Mesenchymal stem cell (in vitro differentiated cells and primary cell): ENCODE measurements at regions not wholly inside any gene's neighbourhood (a gene's known extent, or its start where the extent isn't known, plus 50 kb on each side); places are given as distances from the start of the nearest gene placed in this dataset.
A peak's percentile ranks its signal among the peaks of the same experiment; 100 is the strongest.

Source experiments
- DNase-seq: peaks from one replicate; pipeline ENCODE4 v3.0.0-alpha.2; 2013
- H2AFZ ChIP-seq: one replicate; pipeline ENCODE4 v1.6.1; 2013; ENCODE audit warnings: low read depth, mild to moderate bottlenecking, control low read depth, inconsistent platforms, low read length, moderate library complexity
- H2AK5ac ChIP-seq: 2 replicates; pipeline ENCODE4 v1.6.1; 2013; ENCODE audit warnings: low read length, moderate library complexity, mild to moderate bottlenecking, inconsistent platforms; ENCODE audit not compliant: severe bottlenecking
- H2BK120ac ChIP-seq: one replicate; pipeline ENCODE4 v1.6.1; 2013; ENCODE audit warnings: low read depth, mild to moderate bottlenecking, inconsistent platforms, low read length, moderate library complexity
- H2BK12ac ChIP-seq, 2 experiments: one replicate each; pipeline ENCODE4 v1.6.1; 2013; ENCODE audit warnings: inconsistent platforms in 2 of 2, low read length in 2 of 2, mild to moderate bottlenecking in 2 of 2, moderate library complexity in 2 of 2, control low read depth in 1 of 2
- H2BK15ac ChIP-seq: one replicate; pipeline ENCODE4 v1.6.1; 2013; ENCODE audit warnings: mild to moderate bottlenecking, low read depth, inconsistent platforms; ENCODE audit not compliant: poor library complexity, severe bottlenecking
- H2BK5ac ChIP-seq: 2 replicates; pipeline ENCODE4 v1.6.1; 2013; ENCODE audit warnings: low read depth, mild to moderate bottlenecking, low read length, control low read depth, inconsistent platforms; ENCODE audit not compliant: poor library complexity, severe bottlenecking
- H3K14ac ChIP-seq, 2 experiments: one replicate each; pipeline ENCODE4 v1.6.1; 2013; ENCODE audit warnings: inconsistent platforms in 2 of 2, low read length in 2 of 2, control low read depth in 1 of 2, mild to moderate bottlenecking in 1 of 2, moderate library complexity in 1 of 2
- H3K18ac ChIP-seq, 2 experiments: one replicate each; pipeline ENCODE4 v1.6.1; 2013; ENCODE audit warnings: inconsistent platforms in 2 of 2, low read length in 2 of 2, control low read depth in 1 of 2, low read depth in 1 of 2, mild to moderate bottlenecking in 1 of 2
- H3K23ac ChIP-seq, 2 experiments: one replicate each; pipeline ENCODE4 v1.6.1; 2013; ENCODE audit warnings: inconsistent platforms in 2 of 2, low read length in 2 of 2, mild to moderate bottlenecking in 2 of 2, moderate library complexity in 2 of 2, control low read depth in 1 of 2
- H3K27ac ChIP-seq: 2 replicates; pipeline ENCODE4 v1.5.1; 2013; ENCODE audit warnings: mild to moderate bottlenecking, moderate library complexity, low read length, control low read depth, inconsistent platforms; ENCODE audit not compliant: poor library complexity, severe bottlenecking
- H3K27me3 ChIP-seq, 2 experiments: 2 replicates each; pipeline versions ENCODE4 v1.6.1 to v1.7.0; 2013; ENCODE audit warnings: low read length in 2 of 2, mild to moderate bottlenecking in 2 of 2, moderate library complexity in 2 of 2, control low read depth in 1 of 2, inconsistent platforms in 1 of 2; ENCODE audit not compliant: control insufficient read depth in 1 of 2, insufficient read depth in 1 of 2
- H3K36me3 ChIP-seq, 2 experiments: 2 replicates each; pipeline versions ENCODE4 v1.6.1 to v1.7.0; 2013; ENCODE audit warnings: low read length in 2 of 2, control low read depth in 1 of 2, inconsistent platforms in 1 of 2, low read depth in 1 of 2, mild to moderate bottlenecking in 1 of 2; ENCODE audit not compliant: insufficient read depth in 2 of 2, control insufficient read depth in 1 of 2
- H3K4ac ChIP-seq, 2 experiments: one replicate each; pipeline ENCODE4 v1.6.1; 2013; ENCODE audit warnings: inconsistent platforms in 2 of 2, low read length in 2 of 2, mild to moderate bottlenecking in 2 of 2, moderate library complexity in 2 of 2, control low read depth in 1 of 2, low read depth in 1 of 2
- H3K4me1 ChIP-seq: 2 replicates; pipeline ENCODE4 v1.6.1; 2013; ENCODE audit warnings: low read depth, low read length, control low read depth; ENCODE audit not compliant: control insufficient read depth, insufficient read depth
- H3K4me2 ChIP-seq: 2 replicates; pipeline ENCODE4 v1.6.1; 2013; ENCODE audit warnings: low read length, mild to moderate bottlenecking, inconsistent platforms; ENCODE audit not compliant: poor library complexity, severe bottlenecking
- H3K4me3 ChIP-seq, 2 experiments: 2 replicates each; pipeline versions ENCODE4 v1.5.1 to v1.7.0; 2013; ENCODE audit warnings: low read length in 2 of 2, mild to moderate bottlenecking in 2 of 2, control low read depth in 1 of 2, low read depth in 1 of 2; ENCODE audit not compliant: insufficient read depth in 1 of 2
- H3K79me1 ChIP-seq: replicated peaks from 2 replicates; pipeline ENCODE4 v1.6.1; 2013; ENCODE audit warnings: mild to moderate bottlenecking, control low read depth, low read length, inconsistent platforms; ENCODE audit not compliant: poor library complexity, severe bottlenecking
- H3K9ac ChIP-seq: 2 replicates; pipeline ENCODE4 v1.7.0; 2013; ENCODE audit warnings: mild to moderate bottlenecking, low read length, moderate library complexity
- H3K9me3 ChIP-seq: 2 replicates; pipeline ENCODE4 v1.7.0; 2013; ENCODE audit warnings: mild to moderate bottlenecking, low read length; ENCODE audit not compliant: control insufficient read depth
- H4K8ac ChIP-seq: one replicate; pipeline ENCODE4 v1.6.1; 2013; ENCODE audit warnings: inconsistent platforms, mild to moderate bottlenecking, low read length, moderate library complexity
- H4K91ac ChIP-seq: one replicate; pipeline ENCODE4 v1.6.1; 2013; ENCODE audit warnings: mild to moderate bottlenecking, low read length, inconsistent platforms
- WGBS: methylation state at CpG from one replicate; pipeline ENCODE4 v1.1.7; 2013; ENCODE audit warnings: mixed read lengths; 5-methylcytosine and 5-hydroxymethylcytosine counted together

GRCh38 chr10:44193166-44193565 lies 191.7 kb downstream of the CXCL12 start:
- no peak overlapping the region for H2BK15ac ChIP-seq
- H3K18ac ChIP-seq, result no peak overlapping the region
- no peak overlapping the region for H2AK5ac ChIP-seq
- no peak overlapping the region for H2BK120ac ChIP-seq
- H3K4me2 ChIP-seq, result no peak overlapping the region
- H3K23ac ChIP-seq, result no peak overlapping the region
- H2BK5ac ChIP-seq, result no peak overlapping the region
- no peak overlapping the region for H3K27ac ChIP-seq
- H2AFZ ChIP-seq, result no peak overlapping the region
- H3K4ac ChIP-seq, result no peak overlapping the region
- no peak overlapping the region for H4K8ac ChIP-seq
- H3K79me1 ChIP-seq, result no peaks in the 10 kb centered on the region
- DNase-seq, result no peak
- H3K36me3 ChIP-seq, result no peaks in the 10 kb centered on the region
- no peaks in the 10 kb centered on the region for H3K27me3 ChIP-seq
- no peak overlapping the region for H4K91ac ChIP-seq
- H3K9ac ChIP-seq, result no peak overlapping the region
- 100% methylated on average over 1 of the region's 3 CpGs for WGBS
- peaks cover 20% of the 10 kb centered on the region for H3K4me1 ChIP-seq
- no peak overlapping the region for H2BK12ac ChIP-seq
- H3K14ac ChIP-seq, result no peak overlapping the region
- no peak overlapping the region for H3K4me3 ChIP-seq
- peaks cover 6% of the 10 kb centered on the region for H3K9me3 ChIP-seq

DNA sequence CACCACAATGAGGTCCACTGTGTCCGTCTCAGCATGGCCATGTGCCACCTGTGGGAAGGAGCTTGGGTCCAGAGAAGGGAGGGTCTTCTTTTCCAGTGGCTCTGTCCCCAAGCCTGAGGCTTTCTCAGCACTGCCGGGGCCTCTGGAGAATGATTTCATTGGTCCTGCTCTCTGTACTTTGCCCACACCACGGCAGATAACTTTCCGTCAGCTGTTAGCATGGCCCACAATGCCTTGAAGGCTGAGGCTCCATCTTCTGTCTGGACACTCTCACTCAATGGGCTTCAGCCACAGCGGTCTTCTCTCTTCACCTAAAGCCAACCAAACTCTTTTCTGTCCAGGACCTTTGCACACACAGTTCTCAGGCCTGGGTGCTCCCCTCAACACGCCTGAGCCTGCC lies 192.5 kb downstream of the CXCL12 start:
- Histone ChIP-seq H2BK120ac (no peak overlapping the region), H3K79me1 (no peaks in the 10 kb centered on the region), H4K91ac (no peak overlapping the region), H3K9me3 (peaks cover 6% of the 10 kb centered on the region), H2BK5ac (no peak overlapping the region), H3K4me3 (no peak overlapping the region), H2BK15ac (peak overlapping the region; percentile 36), H3K9ac (no peak overlapping the region), H2BK12ac (no peak overlapping the region), H3K18ac (no peak overlapping the region), H3K4ac (no peak overlapping the region), H3K27me3 (no peaks in the 10 kb centered on the region), H3K14ac (no peak overlapping the region), H3K36me3 (no peaks in the 10 kb centered on the region), H2AK5ac (peak overlapping the region; percentile 36), H3K4me1 (peaks cover 20% of the 10 kb centered on the region), H3K23ac (no peak overlapping the region), H3K4me2 (no peak overlapping the region), H3K27ac (no peak overlapping the region), H4K8ac (no peak overlapping the region), H2AFZ (no peak overlapping the region)
- WGBS, result 78% methylated on average over 6 of the region's 6 CpGs
- no peak for DNase-seq

- no peak overlapping the region for H2AK5ac ChIP-seq
- no peak overlapping the region for H3K23ac ChIP-seq
- H3K79me1 ChIP-seq, result no peaks in the 10 kb centered on the region
- no peak overlapping the region for H3K18ac ChIP-seq
- no peak overlapping the region for H3K27ac ChIP-seq
- no peak overlapping the region for H2BK12ac ChIP-seq
- no peak overlapping the region for H2BK15ac ChIP-seq
- no peak overlapping the region for H3K4me2 ChIP-seq
- peaks cover 6% of the 10 kb centered on the region for H3K9me3 ChIP-seq
- no peak overlapping the region for H3K4ac ChIP-seq
- H3K4me1 ChIP-seq, result peaks cover 13% of the 10 kb centered on the region
- no peak overlapping the region for H2BK120ac ChIP-seq
- H4K8ac ChIP-seq, result no peak overlapping the region
- H3K9ac ChIP-seq, result no peak overlapping the region
- DNase-seq, result no peak
- H2BK5ac ChIP-seq, result no peak overlapping the region
- H4K91ac ChIP-seq, result no peak overlapping the region
- peaks cover 0 to 4% of the 10 kb centered on the region in 2 experiments for H3K27me3 ChIP-seq
- no peak overlapping the region for H3K14ac ChIP-seq
- no peaks in the 10 kb centered on the region for H3K36me3 ChIP-seq
- no peak overlapping the region for H3K4me3 ChIP-seq
- no peak overlapping the region for H2AFZ ChIP-seq
These were observed 194.4 kb downstream of the CXCL12 start for GRCh38 chr10:44190541-44190940.

- Histone ChIP-seq H3K4me1 (peaks cover 2% of the 10 kb centered on the region), H3K4me3 (no peak overlapping the region), H3K4ac (no peak overlapping the region), H3K36me3 (no peaks in the 10 kb centered on the region), H3K79me1 (no peaks in the 10 kb centered on the region), H3K9me3 (peaks cover 6% of the 10 kb centered on the region), H3K23ac (no peak overlapping the region), H3K4me2 (no peak overlapping the region), H3K14ac (no peak overlapping the region), H3K27me3 (peaks cover 0 to 4% of the 10 kb centered on the region in 2 experiments), H4K91ac (no peak overlapping the region), H3K9ac (no peak overlapping the region), H2AFZ (no peak overlapping the region), H2BK5ac (no peak overlapping the region), H2BK15ac (no peak overlapping the region), H2BK120ac (no peak overlapping the region), H3K18ac (no peak overlapping the region), H4K8ac (peak overlapping the region; percentile 29), H2BK12ac (no peak overlapping the region), H3K27ac (no peak overlapping the region), H2AK5ac (no peak overlapping the region)
- WGBS, result 94% methylated on average over 1 of the region's 1 CpG
- no peak for DNase-seq
These were observed 198.1 kb downstream of the CXCL12 start for GRCh38 chr10:44186821-44187220.
